RCC 7860 (cell line): ENCODE measurements at regions not wholly inside any gene's neighbourhood (a gene's known extent, or its start where the extent isn't known, plus 50 kb on each side); places are given as distances from the start of the nearest gene placed in this dataset.
"Not testable (repeated sequence)": the region's sequence is repeated elsewhere in the genome, so short reads cannot be mapped to it uniquely, and the experiment has no call there.

Experiments used
- DNase-seq: peaks from one replicate; pipeline ENCODE4 v3.0.0-alpha.2; 2015; ENCODE audit warnings: low spot score
- FAIRE-seq: peaks from 2 replicates; lab custom pipeline; 2012; peaks lifted over from hg19 to GRCh38; lab: Jason Lieb, UNC

- DNase-seq (no peak), FAIRE-seq (no peak)
Observed at GRCh38 chr7:155395176-155395797, 62.6 kb upstream of the EN2 start.

GRCh38 chr7:155396661-155397060 lies 61.3 kb upstream of the EN2 start:
- DNase-seq (no peak), FAIRE-seq (no peak)

GRCh38 chr7:155397758-155398714 lies 59.9 kb upstream of the EN2 start:
- not testable (repeated sequence) for FAIRE-seq, DNase-seq

GRCh38 chr7:155398944-155399343 lies 59.0 kb upstream of the EN2 start:
- DNase-seq (no peak), FAIRE-seq (no peak)

- DNase-seq (no peak), FAIRE-seq (no peak)
Observed at GRCh38 chr7:155399577-155399976, 58.4 kb upstream of the EN2 start.

- DNase-seq = no peak
- no peak for FAIRE-seq
Observed at GRCh38 chr7:155401231-155401630, 56.7 kb upstream of the EN2 start.

- DNase-seq (no peak), FAIRE-seq (no peak)
Observed at GRCh38 chr7:155401884-155402283, 56.0 kb upstream of the EN2 start.

GRCh38 chr7:155402941-155403340 lies 55.0 kb upstream of the EN2 start:
- DNase-seq (no peak), FAIRE-seq (no peak)

GRCh38 chr7:155404976-155405375 lies 53.0 kb upstream of the EN2 start:
- FAIRE-seq (no peak), DNase-seq (no peak)

- FAIRE-seq (no peak), DNase-seq (no peak)
Observed at GRCh38 chr7:155405399-155406318, 52.3 kb upstream of the EN2 start.

GRCh38 chr7:155407799-155408198 lies 50.1 kb upstream of the EN2 start:
- DNase-seq = no peak
- no peak for FAIRE-seq
